GM23248 (cell line): ENCODE measurements at regions not wholly inside any gene's neighbourhood (a gene's known extent, or its start where the extent isn't known, plus 50 kb on each side); places are given as distances from the start of the nearest gene placed in this dataset.

Experiments used
- DNase-seq: peaks from one replicate; pipeline ENCODE4 v3.0.0-alpha.2; 2015
- H2AFZ ChIP-seq: fragments of 200-600 bp; sonication (generic); 2 replicates; pipeline ENCODE4 v1.6.1; 2016; ENCODE audit warnings: antibody characterized with exemption
- H3F3A ChIP-seq: fragments of 200-600 bp; sonication (generic); 2 replicates; pipeline ENCODE4 v1.6.1; 2016; ENCODE audit warnings: mild to moderate bottlenecking, antibody characterized with exemption, mixed run types; ENCODE audit not compliant: insufficient read depth
- H3K27ac ChIP-seq: fragments of 200-600 bp; sonication (generic); 2 replicates; pipeline ENCODE4 v1.5.1; 2016; ENCODE audit warnings: mild to moderate bottlenecking
- H3K27me3 ChIP-seq: fragments of 200-600 bp; sonication (generic); replicated peaks from 2 replicates; pipeline ENCODE4 v1.6.1; 2016; ENCODE audit warnings: mild to moderate bottlenecking; ENCODE audit not compliant: insufficient read depth
- H3K36me3 ChIP-seq: fragments of 200-600 bp; sonication (generic); 2 replicates; pipeline ENCODE4 v1.6.1; 2016; ENCODE audit warnings: low read depth, mild to moderate bottlenecking
- H3K4me1 ChIP-seq: fragments of 200-600 bp; sonication (generic); 2 replicates; pipeline ENCODE4 v1.6.1; 2016; ENCODE audit warnings: mild to moderate bottlenecking; ENCODE audit not compliant: insufficient read depth
- H3K4me2 ChIP-seq: fragments of 200-600 bp; sonication (generic); one replicate; pipeline ENCODE4 v1.6.1; 2016; ENCODE audit warnings: mild to moderate bottlenecking; ENCODE audit not compliant: unreplicated experiment
- H3K4me3 ChIP-seq: fragments of 200-600 bp; sonication (generic); 2 replicates; pipeline ENCODE4 v1.5.1; 2016; ENCODE audit warnings: mild to moderate bottlenecking
- H3K79me2 ChIP-seq: fragments of 200-600 bp; sonication (generic); 2 replicates; pipeline ENCODE4 v1.6.1; 2016; ENCODE audit warnings: mild to moderate bottlenecking; ENCODE audit not compliant: insufficient read depth
- H3K9ac ChIP-seq: fragments of 200-600 bp; sonication (generic); 2 replicates; pipeline ENCODE4 v1.6.1; 2016; ENCODE audit warnings: mild to moderate bottlenecking
- H3K9me2 ChIP-seq: fragments of 200-600 bp; sonication (generic); 2 replicates; pipeline ENCODE4 v1.6.1; 2016; ENCODE audit warnings: mixed run types, mild to moderate bottlenecking, moderate library complexity; ENCODE audit not compliant: insufficient read depth
- H3K9me3 ChIP-seq: fragments of 200-600 bp; sonication (generic); one replicate; pipeline ENCODE4 v1.6.1; 2017; ENCODE audit warnings: low read depth
- H4K20me1 ChIP-seq: fragments of 200-600 bp; sonication (generic); 2 replicates; pipeline ENCODE4 v1.6.0; 2016; ENCODE audit not compliant: insufficient read depth
- EZH2 ChIP-seq: fragments of 200-600 bp; sonication (generic); IDR thresholded peaks from 2 replicates; pipeline ENCODE4 v1.6.1; 2018; ENCODE audit warnings: antibody characterized with exemption, mild to moderate bottlenecking; ENCODE audit not compliant: insufficient read depth, poor library complexity, severe bottlenecking
- EZH2phosphoT487 ChIP-seq: fragments of 200-600 bp; sonication (generic); IDR thresholded peaks from 2 replicates; pipeline ENCODE4 v1.6.1; 2018; ENCODE audit warnings: antibody characterized with exemption, moderate library complexity, mild to moderate bottlenecking, low read depth; ENCODE audit not compliant: insufficient read depth
- WGBS, 2 experiments: methylation state at CpG; one replicate each; pipeline ENCODE4 v1.1.6; 2015 to 2017; ENCODE audit warnings: low lambda C conversion rate in 2 of 2, low coverage in 1 of 2; ENCODE audit errors: missing lambda C conversion rate in 2 of 2; 5-methylcytosine and 5-hydroxymethylcytosine counted together
- in situ Hi-C: fragments of 300-500 bp; cut with MboI; formaldehyde crosslinking; loops from 2 replicates; pipeline ENCODE4 v1.15.0; 2020

DNA sequence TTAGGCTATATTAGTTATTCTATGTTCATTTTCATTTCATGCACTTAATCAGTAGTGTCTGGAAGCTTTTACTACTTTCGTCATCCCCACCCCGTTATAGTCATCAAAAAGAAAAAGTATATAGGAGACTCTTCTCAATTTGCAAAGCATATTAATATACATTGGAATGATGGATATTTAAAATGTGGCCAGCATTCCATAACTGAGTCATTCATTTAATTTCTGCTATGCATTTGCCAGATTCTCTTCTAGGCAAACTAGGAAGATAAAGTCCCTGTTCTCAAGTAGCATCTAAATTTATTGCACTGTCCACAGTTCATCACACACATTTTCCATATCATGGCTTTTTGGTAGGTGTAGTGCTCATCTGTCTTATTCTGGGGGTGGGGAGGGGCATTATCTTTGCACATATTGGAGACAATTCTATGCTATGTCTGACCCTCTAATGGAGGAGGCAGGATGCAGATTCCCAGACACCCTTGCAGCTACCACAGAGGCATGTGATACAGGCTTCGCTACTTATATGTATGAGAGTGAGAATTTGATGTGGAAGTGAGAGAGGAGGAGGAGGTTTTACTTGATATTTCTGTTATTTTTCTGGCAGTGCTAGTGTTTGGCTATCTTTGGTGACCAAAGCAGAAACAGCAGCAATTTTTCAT, 125.8 kb downstream of the CTH start:
- Histone ChIP-seq H3K9ac (no peak overlapping the region), H3K4me1 (no peaks in the 10 kb centered on the region), H4K20me1 (no peaks in the 10 kb centered on the region), H2AFZ (no peak overlapping the region), H3K36me3 (no peaks in the 10 kb centered on the region), H3K27ac (no peak overlapping the region), H3K27me3 (no peaks in the 10 kb centered on the region), H3K79me2 (no peaks in the 10 kb centered on the region), H3K4me3 (no peak overlapping the region), H3F3A (no peaks in the 10 kb centered on the region), H3K9me2 (no peaks in the 10 kb centered on the region), H3K4me2 (no peak overlapping the region), H3K9me3 (no peaks in the 10 kb centered on the region)
- TF ChIP-seq EZH2phosphoT487, result no peak
- no peak for TF ChIP-seq EZH2
- DNase-seq, result no peak
- 67 to 74% methylated on average over 3 of the region's 3 CpGs for WGBS, 2 experiments
- in situ Hi-C loops, result no loop called here

DNA sequence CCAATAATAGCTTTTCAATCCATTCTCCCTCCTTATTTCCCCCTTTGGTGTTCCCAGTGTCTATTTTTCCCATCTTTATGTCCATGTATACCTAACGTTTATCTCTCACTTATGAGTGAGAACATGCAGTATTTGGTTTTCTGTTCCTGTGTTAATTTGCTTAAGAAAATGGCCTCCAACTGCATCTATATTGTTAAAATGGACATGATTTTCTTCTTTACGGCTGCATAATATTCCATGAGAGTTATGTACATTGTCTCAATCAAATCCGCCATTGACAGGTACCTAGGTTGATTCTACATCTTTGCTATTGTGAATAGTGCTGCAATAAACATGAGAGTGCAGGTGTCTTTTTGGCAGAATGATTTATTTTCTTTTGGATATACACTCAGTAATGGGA, 126.7 kb downstream of the CTH start:
- 75 to 77% methylated on average over 3 of the region's 3 CpGs for WGBS, 2 experiments
- Histone ChIP-seq H3K4me3 (no peak overlapping the region), H2AFZ (no peak overlapping the region), H4K20me1 (no peaks in the 10 kb centered on the region), H3K9me2 (no peaks in the 10 kb centered on the region), H3F3A (no peaks in the 10 kb centered on the region), H3K27ac (no peak overlapping the region), H3K27me3 (no peaks in the 10 kb centered on the region), H3K4me1 (no peaks in the 10 kb centered on the region), H3K9me3 (no peaks in the 10 kb centered on the region), H3K36me3 (no peaks in the 10 kb centered on the region), H3K4me2 (no peak overlapping the region), H3K79me2 (no peaks in the 10 kb centered on the region), H3K9ac (no peak overlapping the region)
- no peak for TF ChIP-seq EZH2phosphoT487
- TF ChIP-seq EZH2, result no peak
- in situ Hi-C loops, result no loop called here
- no peak for DNase-seq

DNA sequence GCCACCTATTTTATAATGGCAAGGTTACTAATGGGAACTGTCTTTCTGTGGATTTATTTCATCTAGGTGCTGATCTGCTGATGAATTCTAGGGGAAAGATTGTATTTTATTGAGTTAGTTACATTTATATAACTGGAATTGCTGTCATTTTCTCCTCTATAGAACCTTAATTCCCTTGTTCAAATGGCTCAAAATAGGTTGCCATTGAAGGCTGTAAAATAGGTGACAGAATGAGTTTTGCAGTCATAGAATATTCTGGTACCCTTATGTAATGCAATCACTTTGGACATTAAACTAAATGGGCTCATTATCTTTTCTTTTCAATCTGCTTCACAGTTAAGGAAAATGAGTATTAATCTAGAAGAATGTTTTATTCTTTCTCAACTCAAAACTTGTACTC, 131.0 kb downstream of the CTH start:
- H3K9me3 ChIP-seq, result no peaks in the 10 kb centered on the region
- no peaks in the 10 kb centered on the region for H3K79me2 ChIP-seq
- H3K27me3 ChIP-seq, result no peaks in the 10 kb centered on the region
- no peaks in the 10 kb centered on the region for H4K20me1 ChIP-seq
- no peak overlapping the region for H3K9ac ChIP-seq
- H3K4me1 ChIP-seq, result no peaks in the 10 kb centered on the region
- DNase-seq, result no peak
- no peaks in the 10 kb centered on the region for H3K36me3 ChIP-seq
- in situ Hi-C loops, result no loop called here
- no peak for TF ChIP-seq EZH2
- no peak for TF ChIP-seq EZH2phosphoT487
- no peaks in the 10 kb centered on the region for H3F3A ChIP-seq
- no peak overlapping the region for H3K4me3 ChIP-seq
- H3K27ac ChIP-seq, result no peak overlapping the region
- no peak overlapping the region for H2AFZ ChIP-seq
- no peak overlapping the region for H3K4me2 ChIP-seq
- no peaks in the 10 kb centered on the region for H3K9me2 ChIP-seq

DNA sequence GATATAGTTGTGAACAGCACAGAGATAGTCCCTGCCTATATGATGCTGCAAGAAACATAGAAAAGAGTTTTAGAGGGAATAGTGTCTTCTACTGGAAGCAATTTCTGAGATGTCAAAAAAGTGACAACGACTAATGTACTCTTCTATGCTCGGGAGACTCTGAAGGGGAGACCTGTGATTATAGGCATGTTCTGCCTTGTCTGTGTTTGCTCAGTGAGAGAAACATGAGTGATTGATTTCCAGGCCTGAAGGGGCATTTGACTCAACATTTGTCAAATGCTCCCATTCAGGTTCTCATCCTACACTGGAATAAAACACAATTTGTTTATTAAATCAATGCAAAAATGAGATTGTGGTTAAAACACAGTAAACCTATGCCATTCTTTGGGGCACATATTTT, 131.8 kb downstream of the CTH start:
- Histone ChIP-seq H3K4me1 (no peaks in the 10 kb centered on the region), H3K9ac (no peak overlapping the region), H3K9me2 (no peaks in the 10 kb centered on the region), H3K4me3 (no peak overlapping the region), H3K9me3 (no peaks in the 10 kb centered on the region), H4K20me1 (no peaks in the 10 kb centered on the region), H3K4me2 (no peak overlapping the region), H3K36me3 (no peaks in the 10 kb centered on the region), H2AFZ (no peak overlapping the region), H3K27me3 (no peaks in the 10 kb centered on the region), H3F3A (no peaks in the 10 kb centered on the region), H3K27ac (no peak overlapping the region), H3K79me2 (no peaks in the 10 kb centered on the region)
- in situ Hi-C loops, result no loop called here
- DNase-seq, result no peak
- 72 to 83% methylated on average over 2 of the region's 2 CpGs for WGBS, 2 experiments
- TF ChIP-seq EZH2phosphoT487 (no peak), EZH2 (no peak)

DNA sequence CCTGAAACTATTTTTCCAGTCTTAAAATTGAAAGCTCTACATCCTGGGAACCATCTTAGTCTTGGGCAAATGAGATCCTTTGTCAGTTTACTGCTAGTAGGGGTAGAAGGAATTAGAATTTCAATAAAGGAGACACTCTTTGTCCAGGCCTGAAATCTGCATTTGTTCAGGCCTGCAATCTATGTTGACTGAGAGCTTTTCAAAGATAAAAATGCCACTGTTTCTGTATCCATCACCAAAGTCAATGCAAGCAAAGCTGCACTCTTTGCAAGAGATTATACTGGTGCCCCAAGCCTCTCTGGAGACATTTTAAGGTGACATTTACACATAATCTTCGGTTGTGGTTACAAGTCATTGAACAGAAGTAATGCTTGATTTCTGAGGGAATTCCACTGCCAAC, 135.7 kb downstream of the CTH start:
- H3K4me3 ChIP-seq, result no peak overlapping the region
- no peaks in the 10 kb centered on the region for H4K20me1 ChIP-seq
- no peaks in the 10 kb centered on the region for H3K36me3 ChIP-seq
- no peaks in the 10 kb centered on the region for H3K9me3 ChIP-seq
- H3K4me2 ChIP-seq, result no peak overlapping the region
- H3K27ac ChIP-seq, result no peak overlapping the region
- no peaks in the 10 kb centered on the region for H3K27me3 ChIP-seq
- no peaks in the 10 kb centered on the region for H3F3A ChIP-seq
- no peak for DNase-seq
- no peaks in the 10 kb centered on the region for H3K9me2 ChIP-seq
- no peaks in the 10 kb centered on the region for H3K4me1 ChIP-seq
- no peak overlapping the region for H2AFZ ChIP-seq
- in situ Hi-C loops, result no loop called here
- TF ChIP-seq EZH2, result no peak
- TF ChIP-seq EZH2phosphoT487, result no peak
- H3K79me2 ChIP-seq, result no peaks in the 10 kb centered on the region
- WGBS, 2 experiments, result 66 to 71% methylated on average over 1 of the region's 1 CpG
- H3K9ac ChIP-seq, result no peak overlapping the region
